ENCODE measurements at regions not wholly inside any gene's neighbourhood (a gene's known extent, or its start where the extent isn't known, plus 50 kb on each side); places are given as distances from the start of the nearest gene placed in this dataset.

GRCh38 chr5:85893996-85894395 is 723.7 kb upstream of the COX7C start:
- TF ChIP-seq CTCF (IDR thresholded peaks at IDR 0.05) (no peak), POLR2A (IDR thresholded peaks at IDR 0.05) (no peak), EP300 (IDR thresholded peaks at IDR 0.05) (no peak)
